Activated gamma-delta T cell treated with anti-CD3 and anti-CD28 coated beads, Interleukin-2, amount 50 U/mL, for 16 hours (primary cell): ENCODE measurements at regions not wholly inside any gene's neighbourhood (a gene's known extent, or its start where the extent isn't known, plus 50 kb on each side); places are given as distances from the start of the nearest gene placed in this dataset.
"Not testable (repeated sequence)": the region's sequence is repeated elsewhere in the genome, so short reads cannot be mapped to it uniquely, and the experiment has no call there.

Experiments
- DNase-seq: peaks from one replicate; pipeline ENCODE4 v3.0.0-alpha.2; 2020; ENCODE audit warnings: low read depth

DNA sequence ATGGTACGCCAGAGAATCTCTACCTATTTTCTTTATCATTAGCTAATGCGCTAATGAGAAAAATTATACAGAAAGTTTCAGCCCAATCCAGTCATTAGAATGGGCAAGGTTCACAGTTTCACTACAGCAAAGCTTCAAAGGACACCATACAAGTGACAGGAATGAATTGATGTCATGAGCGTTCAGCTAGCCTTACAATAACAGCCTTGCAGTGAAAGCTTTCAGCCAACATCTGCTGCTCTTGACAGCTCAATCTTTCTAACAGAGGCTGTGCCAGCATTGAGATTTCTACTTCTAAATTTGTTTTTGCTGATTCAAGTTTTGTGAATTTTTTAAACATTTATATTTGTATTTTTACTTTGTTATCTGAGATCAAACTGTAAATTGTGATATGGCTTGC is 302.4 kb upstream of the FAM174A start:
- no peak for DNase-seq

DNA sequence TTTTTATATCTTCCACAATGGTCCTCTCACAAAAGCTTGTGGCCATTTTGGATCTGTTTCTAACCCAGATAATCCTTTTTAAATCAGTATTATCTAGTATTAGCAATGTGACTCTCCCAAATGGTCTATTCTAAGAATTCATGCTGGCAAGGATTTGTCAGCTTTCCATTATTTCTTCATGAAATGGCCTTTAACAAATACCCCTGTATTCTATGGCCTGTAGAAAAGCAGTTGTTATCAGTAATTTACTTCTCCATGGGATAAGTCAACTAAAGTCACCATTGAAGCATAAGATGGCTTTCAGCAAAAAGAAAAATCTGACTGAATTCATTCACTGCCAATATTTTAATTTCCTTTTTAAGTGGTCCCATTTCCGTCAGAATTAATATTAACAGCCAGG is 346.4 kb upstream of the FAM174A start:
- DNase-seq: no peak

DNA sequence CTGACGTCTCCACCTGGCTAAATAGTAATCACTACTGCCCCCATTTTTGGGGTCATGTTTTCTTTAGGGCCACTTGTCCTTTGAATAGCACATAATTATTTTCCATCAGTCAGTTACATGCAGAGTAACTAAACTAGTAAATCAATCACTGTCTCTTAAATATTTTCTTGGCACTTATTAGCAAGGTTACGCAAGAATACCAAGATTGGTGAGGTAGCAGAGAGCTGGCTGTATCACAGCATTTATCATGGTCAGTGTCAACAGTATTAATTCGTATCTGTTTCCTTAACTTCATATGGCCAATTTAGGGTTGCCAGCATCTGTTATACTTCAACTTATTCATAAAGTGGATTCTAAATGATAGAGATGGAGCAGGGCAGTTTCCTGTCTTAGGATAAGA is 346.8 kb upstream of the FAM174A start:
- DNase-seq: no peak

DNA sequence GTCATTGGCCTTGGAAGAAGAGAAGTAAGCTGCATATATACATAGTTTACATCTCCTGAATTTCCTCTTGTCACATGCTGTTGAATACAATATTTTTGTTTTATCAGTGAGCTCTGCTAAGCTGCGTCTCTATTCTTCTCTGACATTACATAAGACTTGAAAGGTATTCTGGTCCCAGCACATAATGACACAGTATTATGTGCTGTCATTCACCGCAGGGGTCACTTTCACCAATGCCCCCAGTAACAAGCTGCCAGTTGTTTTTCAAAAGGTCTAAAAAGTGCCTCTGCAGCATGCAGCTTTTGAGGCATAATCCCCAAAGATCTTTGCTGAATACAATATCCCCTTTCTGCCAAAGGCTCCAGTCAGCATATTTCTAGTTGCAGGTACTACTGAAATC is 349.0 kb upstream of the FAM174A start:
- DNase-seq: no peak

DNA sequence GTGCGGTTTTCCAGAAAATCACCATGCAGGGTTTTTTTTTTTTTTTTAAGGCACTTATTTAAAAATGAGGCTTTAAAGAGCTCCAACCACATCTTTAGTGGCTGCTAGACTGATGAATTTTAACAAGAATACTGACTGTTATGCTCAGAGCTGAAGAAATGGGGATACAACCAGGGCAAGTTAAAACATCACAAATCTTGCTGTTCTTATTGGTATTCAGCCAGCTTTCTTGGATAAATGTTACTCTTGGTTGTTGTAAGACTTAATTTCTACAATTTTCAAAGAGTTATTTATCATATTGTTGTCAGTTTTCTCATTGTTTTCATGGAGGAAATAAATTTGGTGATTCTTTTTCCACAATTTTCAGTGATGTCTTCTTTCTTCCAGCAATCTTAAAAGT is 352.8 kb upstream of the FAM174A start:
- DNase-seq: no peak

DNA sequence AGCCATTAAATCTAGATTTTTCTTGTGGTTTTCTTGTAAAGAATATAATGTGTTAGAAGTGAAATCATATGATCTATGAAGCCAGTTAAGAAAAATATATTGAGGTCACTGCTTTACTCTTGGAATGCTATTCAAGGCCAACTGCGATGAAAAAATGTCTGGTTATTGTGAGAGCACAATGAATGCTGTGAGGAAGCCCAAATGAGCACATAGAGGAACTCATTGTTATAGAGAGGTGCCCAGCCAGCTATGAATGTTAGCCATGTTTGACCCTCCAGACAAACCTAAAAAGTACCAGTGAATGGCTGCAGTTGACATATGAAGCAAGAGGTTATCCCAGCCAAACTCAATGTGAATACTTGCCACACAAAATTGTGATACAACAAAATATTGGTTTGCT is 359.8 kb upstream of the FAM174A start:
- DNase-seq: no peak

DNA sequence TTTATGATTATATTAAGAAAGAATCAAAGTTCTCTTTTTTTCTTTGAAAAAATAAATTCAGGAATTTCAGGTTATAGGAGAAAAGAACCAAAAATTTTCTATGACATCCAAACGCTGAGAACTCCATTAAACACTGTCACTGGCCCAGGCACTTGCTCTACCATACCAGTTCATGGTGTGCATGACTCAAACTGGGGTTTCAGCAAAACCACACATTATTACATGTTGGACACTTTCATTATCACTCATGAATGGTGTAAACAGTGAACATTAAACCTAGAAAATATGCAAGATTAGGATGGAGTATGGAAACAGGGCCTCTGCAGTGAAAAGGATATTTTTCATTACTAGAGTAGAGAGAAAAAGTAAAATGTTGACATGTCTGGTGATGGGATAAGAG is 369.9 kb upstream of the FAM174A start:
- no peak for DNase-seq

DNA sequence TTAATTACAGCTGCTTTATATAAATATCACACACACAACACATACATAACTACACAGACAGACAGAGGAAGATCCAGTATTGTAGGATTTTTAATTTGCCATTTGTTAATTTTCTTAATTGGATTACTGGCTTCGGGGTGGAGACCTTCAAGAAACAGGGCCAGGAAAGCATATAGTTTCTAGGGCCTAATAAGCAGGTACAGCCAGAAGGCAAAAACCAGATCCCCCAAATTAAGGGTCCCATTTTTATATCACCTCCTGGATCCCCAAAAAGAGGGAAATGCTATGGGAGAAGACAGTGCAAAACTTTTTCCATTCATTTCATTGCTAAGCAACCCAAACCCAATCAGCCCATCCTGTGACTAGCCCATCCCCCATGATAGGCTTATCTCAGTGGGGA is 373.3 kb upstream of the FAM174A start:
- DNase-seq: no peak

DNA sequence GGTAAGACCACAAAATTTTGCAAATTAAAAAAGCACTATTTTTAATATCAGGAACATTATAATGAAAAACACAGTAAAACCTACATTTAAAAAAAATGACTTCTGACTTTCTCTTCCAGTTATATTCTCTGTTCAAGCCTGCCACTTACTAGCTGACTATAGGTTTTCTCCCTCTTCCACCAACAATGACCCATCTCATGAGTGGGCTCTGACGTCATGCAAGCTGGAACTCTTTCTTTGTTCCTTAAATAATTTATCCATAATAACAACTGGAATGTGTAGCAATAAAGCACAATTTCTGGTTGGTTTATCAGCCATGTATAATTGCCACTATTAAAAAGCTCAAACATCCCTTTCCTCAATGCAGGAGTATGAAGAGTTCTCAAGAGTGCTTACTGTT is 378.1 kb upstream of the FAM174A start:
- DNase-seq: no peak

DNA sequence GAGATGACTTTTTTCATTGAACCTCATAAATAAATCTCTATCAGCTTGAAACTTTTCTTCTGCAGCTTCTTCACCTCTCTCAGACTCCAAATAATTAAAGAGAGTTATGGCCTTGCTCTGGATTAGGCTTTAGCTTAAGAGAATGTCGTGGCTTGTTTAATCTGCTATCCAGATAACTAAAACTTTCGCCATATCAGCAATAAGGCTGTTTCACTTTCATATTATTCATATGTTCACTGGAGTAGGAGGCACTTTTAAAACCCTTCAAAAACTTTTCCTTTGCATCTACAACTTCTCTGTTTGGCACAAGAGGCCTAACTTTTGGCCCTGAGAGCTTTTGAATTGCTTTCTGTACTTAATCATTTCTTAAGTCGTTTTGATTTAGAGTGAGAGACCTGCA is 386.9 kb upstream of the FAM174A start:
- DNase-seq: no peak

DNA sequence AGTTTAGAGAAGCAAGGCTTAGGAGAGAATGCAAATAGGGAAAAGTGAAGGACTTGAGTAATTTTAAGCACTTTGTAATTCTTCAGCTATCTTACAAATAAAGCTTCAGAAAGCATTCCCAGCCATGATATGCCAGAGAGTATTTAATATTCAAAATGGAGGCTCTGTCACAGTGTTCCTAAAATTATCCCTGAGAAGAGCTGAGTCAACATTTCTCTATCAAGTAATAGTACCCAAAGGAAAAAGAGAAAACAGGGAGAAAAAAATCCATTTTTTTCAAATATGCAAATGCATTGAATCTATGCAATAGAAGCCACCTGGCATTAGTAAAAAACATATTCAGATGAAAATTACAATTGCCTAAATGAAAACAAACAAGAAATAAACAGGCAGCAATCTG is 392.6 kb upstream of the FAM174A start:
- no peak for DNase-seq

DNA sequence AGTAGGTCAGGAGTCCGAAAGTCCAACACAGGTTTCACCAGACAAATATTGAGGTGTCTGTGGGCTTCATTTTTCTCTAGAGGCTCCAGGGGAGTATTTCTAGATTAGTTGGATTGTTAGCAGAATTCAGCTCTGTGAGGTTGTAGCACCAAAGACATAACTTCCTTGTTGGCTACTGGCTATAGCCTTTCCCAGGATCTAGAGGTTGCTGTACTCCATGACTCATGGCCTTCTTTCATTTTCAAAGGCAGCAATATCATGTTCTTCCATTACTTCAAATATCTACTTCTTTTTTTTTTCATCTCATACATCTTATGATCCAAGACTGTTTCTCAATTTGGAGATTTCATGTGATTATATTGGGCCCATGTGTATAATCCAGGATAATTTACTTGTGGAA is 404.0 kb upstream of the FAM174A start:
- DNase-seq: no peak

DNA sequence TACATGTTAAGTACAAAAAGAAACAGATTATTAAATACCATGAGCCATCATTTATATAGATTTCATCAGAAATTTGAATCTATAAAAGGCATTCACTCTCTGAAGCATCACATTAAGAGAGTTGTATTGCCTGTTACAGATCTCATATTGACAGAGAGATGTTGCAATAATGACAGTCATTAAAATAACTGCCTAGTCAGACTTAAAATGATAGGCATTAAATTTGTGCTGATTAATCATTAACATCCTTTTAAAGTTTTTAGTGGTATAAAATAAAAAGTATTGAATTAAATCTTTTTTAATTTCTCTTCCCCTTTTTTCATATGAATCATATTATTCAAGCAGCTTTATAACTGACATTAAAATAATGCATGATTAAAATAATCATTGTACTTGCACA is 404.9 kb upstream of the FAM174A start:
- no peak for DNase-seq

DNA sequence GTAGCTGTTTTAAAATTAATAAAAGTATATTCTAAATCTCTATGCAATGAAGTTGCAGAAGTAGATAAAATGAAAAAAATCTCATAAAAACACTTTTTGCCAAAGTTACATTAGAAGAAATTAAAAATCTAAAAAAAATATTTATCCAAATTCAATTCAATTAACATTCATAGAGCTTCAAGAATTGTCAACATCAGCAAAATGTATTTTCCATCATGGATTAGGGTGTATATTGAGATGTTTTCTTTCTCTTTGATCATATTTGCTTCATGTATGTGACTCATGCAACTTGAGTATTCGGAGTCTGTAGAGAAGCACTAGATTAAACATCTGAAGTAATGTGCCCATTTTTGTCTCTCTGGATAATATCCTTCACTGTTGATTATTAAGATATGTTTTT is 415.3 kb upstream of the FAM174A start:
- no peak for DNase-seq

DNA sequence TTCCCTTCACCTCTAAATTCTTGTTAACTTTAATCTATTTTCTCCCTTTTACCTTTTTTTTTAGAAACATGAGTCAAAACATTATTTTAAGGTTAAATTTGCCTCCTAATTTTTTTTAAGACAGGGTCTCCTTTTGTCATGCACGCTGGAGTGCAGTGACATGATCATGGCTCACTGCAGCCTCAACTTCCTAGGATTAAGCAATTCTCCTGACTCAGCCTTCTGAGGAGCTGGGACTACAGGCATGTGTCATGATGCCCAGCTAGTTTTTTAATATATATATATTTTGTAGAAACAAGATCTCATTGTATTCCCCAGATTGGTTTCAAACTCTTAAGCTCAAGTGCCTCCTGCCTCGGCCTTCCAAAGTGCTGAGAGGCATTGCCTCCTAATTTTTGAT is 424.7 kb upstream of the FAM174A start:
- no peak for DNase-seq

DNA sequence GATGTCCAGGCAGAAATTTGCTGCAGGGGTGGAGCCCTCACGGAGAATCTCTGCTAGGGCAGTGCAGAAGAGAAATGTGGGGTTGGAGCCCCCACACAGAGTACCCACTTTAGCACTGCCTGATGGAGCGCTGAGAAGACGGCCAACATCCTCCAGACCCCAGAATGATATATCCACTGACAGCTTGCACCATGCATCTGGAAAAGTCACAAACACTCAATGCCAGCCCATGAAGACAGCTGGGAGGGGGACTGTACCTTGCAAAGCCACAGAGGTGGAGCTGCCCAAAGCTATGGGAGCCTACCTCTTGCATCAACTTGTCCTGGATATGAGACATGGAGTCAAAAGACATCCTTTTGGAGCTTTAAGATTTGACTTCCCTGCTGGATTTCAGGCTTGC is 426.3 kb upstream of the FAM174A start:
- no peak for DNase-seq

DNA sequence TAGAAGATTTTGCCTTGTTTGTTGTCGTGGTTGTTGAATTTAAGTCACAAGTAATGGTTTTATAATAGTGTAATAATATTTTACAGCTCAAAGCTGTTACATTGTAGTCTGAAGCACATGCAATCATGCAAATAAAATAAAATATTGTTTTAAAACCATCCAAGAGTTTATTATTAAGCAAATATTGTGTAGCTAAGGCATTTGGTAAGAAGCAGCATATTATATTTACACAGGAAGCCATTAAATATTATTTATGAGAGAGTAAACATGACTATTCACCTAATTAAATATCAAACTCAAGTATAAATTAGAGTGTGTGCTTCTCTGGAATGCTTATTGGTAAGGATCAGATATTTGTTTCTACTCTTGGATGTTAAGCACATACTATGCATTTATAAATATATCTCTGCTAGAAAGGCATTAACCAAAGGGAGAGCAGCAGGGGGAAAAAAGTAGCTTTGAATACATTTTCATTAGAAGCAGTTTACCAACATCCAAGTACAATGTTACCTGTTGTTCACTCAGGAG is 431.5 kb upstream of the FAM174A start:
- not testable (repeated sequence) for DNase-seq

DNA sequence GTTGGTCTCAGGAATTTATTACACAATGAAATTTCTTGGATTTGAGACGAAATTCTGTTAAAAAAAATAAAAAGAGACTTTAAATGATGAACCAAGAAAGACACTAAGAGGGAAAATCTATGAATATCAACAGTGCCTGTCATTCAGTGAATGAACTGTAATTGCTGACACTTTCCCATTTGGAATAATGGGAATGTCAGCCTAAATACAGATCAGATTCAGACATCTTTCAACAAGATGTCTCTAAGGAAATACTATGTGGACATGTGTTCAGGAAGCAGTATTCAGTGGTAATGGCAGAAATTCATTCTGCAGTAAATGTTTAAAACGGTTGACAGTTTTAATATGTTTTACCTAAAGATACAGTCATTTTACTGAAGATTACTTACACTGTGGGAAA is 433.7 kb upstream of the FAM174A start:
- DNase-seq: not testable (repeated sequence)

DNA sequence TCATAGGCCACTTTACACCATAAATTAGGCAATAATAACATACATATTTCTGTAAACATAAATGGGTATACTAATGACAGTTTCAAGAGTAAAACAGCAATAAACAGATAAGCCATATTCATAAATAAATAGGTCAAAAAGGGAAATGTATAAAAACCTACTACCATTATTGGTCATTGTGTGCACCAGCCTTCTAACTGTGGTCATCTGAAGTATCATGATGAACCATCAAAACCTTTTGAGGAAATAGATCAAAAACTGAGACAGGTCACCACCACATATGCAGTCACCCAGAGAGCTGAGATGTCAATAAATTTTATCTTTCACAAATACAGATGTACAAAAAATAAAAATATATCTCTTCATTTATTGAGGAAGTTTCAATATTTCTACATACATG is 438.8 kb upstream of the FAM174A start:
- not testable (repeated sequence) for DNase-seq

DNA sequence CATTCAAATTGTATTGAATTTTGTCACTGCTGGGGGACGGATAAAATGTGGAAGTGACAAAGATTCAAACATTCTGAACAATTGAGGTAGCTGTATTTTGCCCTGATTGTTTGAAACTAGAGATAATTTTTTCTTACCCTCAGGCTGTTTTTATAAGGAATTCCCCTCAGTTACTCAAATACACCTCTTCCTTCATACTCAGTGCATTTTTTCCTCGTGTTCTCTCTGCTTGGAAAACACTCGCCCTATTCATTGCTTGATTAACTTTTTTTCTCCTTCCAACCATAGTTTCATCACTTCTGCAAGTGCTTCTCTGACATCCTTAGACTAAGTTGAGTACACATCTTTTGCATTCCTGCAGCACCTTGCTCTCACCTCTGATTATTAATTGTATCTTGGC is 454.5 kb upstream of the FAM174A start:
- not testable (repeated sequence) for DNase-seq

DNA sequence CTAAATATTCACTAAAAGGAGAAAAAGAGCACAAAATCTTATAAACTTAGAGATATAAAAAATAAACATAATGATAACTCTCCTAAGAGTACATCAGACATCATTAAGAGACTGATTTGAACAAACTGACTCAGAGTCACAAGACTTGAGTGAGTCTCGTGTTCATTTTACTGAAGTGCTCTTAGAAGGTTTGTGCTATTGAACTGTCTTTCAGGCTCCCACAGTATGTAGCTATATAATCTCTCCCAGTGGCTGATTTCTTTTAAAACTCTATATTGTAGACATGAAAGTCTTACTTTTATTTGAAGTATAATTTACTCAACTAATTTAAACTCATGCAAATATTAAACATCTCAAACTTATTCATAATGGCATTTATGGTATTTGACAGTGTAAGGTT is 456.0 kb upstream of the FAM174A start:
- DNase-seq: not testable (repeated sequence)

DNA sequence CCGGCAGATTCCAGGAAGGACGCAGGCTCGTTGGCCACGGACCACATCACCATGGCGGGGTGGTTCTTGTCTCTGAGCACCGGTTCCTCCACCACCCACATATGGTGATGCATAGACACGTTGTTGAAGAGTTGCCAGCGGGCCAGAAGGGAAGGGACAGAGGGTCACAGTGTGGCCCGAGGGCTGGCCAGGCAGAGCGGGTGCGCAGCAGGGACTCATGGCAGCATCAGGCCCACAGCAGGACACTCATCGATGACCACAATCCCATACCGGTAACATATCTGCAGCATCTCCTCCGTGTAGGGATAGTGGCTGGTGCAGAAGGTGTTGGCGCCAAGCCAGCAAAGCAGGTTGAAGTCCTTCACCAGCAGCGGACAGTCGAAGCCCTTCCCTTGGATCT is 469.2 kb upstream of the FAM174A start:
- not testable (repeated sequence) for DNase-seq

DNA sequence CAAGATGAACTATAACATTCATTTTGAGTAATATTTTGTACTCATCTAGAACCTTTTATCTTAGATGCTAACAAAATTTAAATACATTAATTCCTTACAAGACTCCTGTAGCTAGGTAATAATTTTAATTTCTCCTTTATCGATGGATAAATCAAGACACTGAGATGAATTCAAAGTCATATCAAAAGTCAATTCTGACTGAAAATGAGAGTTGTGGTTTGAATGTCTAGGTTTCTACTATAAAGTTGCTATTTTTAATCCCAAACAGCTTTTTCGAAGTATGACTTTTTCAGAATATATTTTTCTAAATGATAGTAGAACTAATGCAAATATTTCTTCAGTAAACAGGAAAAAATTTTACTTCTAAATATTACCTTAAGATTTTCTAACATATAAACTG is 491.7 kb upstream of the FAM174A start:
- DNase-seq: no peak

DNA sequence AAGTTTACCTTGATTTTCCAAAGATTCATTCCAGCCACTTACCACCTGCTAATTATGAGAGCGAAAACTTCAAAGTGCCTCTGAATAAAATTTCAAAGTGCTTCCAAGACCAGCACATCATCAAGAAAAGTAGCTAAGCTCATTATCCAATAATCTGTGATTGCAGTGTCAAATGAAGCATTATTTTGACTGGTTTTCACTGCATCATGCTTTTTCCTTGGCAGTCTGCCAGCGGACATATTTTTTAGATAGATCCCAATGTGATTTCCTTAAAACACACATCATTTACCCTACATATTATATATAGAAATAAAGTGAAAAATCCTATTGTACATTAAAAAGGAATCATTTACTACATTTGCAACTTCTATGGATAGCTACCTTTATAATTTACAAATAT is 508.6 kb upstream of the FAM174A start:
- no peak for DNase-seq

DNA sequence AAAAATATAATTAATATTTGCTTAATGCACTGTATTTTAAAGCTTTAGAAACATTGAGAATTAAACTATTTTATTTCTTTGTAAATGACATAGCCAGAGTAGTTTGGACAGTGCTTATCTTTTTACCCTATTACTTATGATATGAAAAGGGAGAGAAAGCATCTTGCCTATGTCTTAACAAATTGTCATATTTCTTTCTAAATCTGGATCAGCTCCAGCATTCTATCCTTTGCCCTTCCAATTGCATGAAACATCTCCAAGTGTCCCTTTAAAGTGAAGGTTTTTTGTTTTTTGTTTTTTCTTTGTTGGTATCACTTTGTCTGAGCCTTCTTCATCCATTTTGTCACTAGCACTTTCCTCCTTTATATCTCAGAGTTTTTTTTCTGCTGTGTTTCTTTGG is 511.6 kb upstream of the FAM174A start:
- DNase-seq: no peak
